Non-pigmented ciliary epithelial cell (primary cell): ENCODE measurements at regions not wholly inside any gene's neighbourhood (a gene's known extent, or its start where the extent isn't known, plus 50 kb on each side); places are given as distances from the start of the nearest gene placed in this dataset.
A peak's percentile ranks its signal among the peaks of the same experiment; 100 is the strongest.
"Not testable (repeated sequence)": the region's sequence is repeated elsewhere in the genome, so short reads cannot be mapped to it uniquely, and the experiment has no call there.

Experiments
- DNase-seq: peaks from one replicate; pipeline ENCODE4 v3.0.0-alpha.2; 2010; ENCODE audit warnings: low read depth

DNA sequence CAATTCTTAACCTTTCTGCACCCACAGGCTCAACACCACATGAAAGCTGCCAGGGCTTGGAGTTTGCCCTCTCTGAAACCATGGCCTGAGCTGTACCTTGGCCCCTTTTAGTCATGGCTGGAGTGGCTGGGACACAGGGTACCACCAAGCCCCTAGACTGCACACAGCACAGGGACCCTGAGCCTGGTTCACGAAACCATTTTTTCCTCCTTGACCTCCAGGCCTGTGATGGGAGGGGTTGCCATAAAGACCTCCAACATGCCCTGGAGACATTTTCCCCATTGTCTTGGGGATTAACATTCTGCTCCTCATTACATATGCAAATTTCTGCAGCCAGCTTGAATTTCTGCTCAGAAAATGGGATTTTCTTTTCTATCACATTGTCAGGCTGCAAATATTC is 113.4 kb downstream of the XPNPEP1 start:
- DNase-seq: not testable (repeated sequence)

DNA sequence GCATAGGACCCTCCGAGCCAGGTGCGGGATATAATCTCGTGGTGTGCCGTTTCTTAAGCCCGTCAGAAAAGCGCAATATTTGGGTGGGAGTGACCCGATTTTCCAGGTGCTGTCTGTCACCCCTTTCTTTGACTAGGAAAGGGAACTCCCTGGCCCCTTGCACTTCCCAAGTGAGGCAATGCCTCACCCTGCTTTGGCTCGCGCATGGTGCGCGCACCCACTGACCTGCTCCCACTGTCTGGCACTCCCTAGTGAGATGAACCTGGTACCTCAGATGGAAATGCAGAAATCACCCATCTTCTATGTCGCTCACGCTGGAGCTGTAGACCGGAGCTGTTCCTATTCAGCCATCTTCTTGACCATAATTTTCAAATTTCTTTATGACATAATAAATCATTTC is 122.1 kb downstream of the XPNPEP1 start:
- DNase-seq: not testable (repeated sequence)

DNA sequence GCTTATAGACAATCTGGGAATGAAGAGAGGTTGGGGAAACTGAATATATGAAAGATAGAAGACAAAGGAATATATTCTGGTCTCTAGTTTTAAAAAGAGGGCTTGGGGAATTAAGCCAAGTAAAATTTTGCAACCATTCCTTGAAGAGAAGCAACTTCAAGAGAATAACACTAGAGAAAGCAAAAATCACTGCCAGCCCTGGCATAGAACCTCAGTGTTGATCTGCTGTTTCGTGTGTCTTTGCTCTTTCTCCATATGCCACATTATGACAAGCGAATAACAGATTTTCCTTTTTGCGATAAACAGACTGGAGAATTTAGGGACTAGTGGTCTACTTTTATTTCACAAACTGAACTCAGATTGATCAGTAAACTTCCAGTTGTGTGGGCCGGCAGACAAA is 132.7 kb downstream of the XPNPEP1 start:
- DNase-seq: no peak

DNA sequence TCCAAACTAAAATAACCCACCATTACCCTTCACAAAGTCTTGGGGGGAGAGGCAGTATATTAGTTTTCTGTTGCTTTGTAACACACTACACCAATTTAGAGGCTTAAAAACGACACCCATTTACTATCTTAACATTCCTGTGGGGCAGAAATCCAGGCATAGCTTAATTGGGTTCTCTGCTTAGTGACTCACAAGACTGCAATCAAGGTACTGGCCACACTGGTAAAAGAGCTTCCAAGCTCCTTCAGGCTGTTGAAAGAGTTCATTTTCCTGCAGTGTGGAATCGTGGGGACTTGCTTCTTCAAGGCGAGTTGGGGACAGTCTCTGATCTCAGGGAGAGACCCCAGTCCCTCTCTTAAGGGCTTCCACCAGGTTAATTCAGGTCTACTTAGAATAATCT is 139.1 kb downstream of the XPNPEP1 start:
- DNase-seq: no peak

DNA sequence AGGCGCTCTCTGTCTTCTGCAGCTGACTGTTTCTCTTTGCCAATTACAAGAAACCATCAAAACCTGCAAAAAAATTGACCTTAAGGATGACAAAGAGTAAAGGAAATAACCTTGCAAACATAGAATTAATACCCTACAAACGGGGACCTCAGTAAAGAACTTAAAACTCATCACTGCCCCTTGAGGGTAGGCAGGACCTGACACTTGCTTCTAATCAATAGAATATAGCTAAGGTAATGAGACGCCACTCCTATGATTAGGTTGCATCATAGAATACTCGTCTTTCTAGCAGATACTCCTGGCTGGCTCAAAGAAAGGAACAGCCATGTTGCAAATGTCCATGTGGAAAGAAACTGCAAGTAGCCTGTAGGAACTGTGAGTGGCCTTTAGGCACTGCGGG is 140.0 kb downstream of the XPNPEP1 start:
- no peak for DNase-seq

DNA sequence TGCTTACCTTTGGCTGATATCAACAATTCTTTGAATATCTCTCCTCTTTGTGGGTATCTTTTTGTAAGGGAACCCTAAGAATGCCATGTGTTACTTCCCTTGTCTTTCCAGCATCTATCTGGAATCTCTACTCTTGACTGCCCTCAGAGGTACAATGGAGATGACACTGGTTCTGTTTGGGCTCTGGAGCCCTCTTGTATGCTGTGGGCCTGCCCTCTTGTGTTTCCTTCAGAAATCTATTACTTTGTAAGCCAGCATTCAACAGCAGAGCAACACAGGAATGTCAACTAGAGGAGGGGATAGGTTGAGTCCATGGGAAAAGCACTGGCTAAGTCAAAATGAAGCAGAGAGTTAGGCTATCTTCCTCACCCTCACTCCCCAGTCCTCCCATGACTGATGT is 142.3 kb downstream of the XPNPEP1 start:
- DNase-seq: no peak

DNA sequence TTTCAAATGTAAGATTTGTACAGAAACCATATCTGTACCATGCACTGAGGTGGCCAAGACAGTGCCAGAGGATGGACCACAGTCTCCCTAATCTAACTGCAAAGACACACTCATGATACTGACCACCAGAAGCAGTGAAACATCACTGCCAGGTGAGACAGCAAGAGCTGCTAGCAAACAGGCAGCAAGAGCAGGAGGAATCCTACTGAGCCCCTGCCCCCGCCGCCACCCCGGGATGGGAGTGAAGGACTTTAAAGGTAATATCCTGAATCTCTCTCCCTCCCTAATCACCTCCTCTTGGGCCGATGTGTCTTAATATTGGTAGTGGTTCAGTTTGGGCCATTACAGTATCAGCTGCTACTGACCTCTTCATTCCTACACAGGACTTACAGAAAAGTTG is 144.3 kb downstream of the XPNPEP1 start:
- no peak for DNase-seq

DNA sequence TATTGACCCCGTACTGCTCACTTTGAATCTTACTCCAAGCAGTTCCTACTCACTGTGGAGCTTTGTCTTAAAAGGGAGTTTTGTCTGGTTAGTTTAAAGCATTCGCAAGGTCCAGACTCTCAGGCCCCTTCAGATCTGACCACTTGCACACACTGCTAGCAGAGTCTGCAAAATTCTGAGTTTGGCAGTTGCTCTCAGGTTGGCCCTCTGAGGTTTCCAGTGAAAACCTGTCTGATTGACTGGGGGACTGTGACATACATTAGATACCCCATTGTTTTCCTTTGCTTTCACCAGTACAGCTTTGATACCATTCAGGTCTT is 149.2 kb downstream of the XPNPEP1 start:
- no peak for DNase-seq

DNA sequence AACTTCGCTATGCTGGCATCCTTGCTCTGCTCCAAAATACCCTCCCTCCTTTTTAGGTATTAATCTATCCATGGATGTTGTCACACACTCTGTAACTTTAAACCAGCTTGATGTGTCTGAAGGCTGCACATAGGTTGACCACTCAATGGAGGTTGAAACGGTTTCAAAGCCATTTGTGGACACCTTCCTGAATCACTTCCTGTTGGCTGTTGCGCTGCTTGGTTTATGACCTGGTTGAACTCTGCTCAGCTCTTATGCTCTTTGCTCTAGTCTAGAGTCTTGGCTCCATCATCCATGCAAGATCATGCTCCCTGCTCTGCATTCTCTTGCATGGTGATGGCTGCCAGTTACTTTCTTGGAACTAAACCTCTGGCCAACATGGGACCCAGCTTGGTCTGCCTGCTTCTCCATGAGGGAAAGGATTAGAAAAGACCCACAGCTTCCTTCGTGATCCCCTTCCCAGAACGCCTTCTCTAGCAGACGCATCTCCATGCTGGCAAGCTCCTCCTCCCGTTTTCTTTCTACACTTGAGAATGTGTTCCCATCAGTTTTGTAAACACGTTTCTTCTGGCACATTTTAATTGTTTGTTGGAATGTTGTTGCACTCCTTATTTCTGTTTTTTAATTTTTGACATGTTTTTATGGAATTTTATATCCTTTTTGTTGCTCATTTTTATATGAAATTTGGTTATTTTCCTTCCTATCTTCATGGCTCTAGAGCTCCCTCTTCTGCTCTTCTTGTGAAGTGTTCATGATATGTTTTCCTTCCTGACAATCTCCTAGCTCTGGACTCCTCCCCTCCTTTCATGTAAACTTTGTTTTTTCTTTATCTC is 149.8 kb downstream of the XPNPEP1 start:
- peak; percentile 6 for DNase-seq

DNA sequence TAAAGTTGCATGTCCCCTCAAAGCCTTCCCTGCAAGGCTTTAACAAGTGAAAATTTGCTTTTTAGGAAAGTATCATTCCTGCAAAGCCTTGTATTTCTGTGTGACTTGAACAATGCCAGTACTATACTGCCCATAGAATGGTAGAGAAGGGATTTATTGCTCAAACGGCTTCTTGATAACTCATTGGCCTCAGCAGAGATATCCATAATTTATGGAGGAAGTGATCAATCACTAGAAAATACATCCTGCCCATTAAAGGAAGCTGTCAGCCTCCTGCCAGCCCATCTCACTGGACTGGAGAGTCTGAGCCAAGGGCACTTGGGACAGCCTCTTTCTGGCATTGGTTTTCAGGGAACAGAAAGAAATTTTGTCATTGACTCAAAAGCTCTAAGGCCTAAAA is 152.6 kb downstream of the XPNPEP1 start:
- no peak for DNase-seq

DNA sequence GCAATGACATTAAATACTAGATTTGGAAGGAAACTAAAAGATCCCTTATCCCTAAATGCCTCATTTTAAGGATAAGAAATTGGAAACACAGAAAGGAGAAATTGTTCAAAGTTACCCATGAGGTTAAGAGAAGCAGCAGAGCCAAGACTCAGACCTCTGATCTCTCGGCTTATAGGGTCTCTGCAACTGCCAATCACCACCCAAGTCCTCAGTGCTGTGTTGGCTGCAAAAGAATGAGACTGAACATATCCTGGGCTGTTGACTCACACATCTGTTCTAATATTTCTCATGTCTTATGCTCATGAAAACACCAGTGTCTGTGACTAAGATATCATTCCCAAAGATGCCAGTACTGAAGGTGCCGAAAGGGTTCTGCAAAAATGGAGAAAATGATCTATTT is 153.3 kb downstream of the XPNPEP1 start:
- no peak for DNase-seq

DNA sequence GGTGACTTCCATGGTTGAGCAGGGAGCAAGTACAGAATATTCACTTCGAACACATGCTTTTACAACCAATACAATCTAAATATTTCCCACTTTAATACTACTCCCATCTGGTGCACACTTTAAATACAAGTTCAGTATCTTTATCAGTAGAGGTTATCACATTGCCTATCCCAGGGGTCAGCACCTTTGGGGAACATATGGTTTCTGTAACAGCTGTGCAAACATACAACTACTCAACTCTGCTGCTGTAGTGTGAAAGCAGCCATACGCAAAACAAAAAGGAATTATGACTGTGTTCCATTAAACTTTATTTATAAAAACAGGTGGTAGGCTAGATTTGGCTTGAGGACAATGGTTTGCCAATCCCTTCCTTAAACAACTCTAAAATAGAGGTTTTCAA is 157.5 kb downstream of the XPNPEP1 start:
- no peak for DNase-seq

DNA sequence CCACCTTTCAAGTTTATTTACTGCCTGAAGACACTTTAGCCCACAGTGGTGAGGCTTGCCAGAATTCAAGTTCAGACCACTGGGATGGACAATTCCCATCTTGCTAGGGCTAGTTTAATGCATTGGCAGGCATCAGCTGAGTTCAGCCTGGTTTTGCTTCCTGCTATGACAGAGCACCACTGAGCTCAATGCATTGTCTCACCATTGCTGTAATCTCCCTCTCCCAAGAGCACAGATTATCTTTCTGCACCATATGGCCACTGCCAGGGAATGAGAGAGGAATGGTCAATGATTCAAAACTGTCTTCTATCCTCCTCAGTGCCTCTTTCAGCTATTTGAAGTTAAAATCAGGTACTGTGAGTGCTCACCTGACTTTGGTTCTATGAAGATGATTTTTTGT is 160.8 kb downstream of the XPNPEP1 start:
- DNase-seq: no peak

DNA sequence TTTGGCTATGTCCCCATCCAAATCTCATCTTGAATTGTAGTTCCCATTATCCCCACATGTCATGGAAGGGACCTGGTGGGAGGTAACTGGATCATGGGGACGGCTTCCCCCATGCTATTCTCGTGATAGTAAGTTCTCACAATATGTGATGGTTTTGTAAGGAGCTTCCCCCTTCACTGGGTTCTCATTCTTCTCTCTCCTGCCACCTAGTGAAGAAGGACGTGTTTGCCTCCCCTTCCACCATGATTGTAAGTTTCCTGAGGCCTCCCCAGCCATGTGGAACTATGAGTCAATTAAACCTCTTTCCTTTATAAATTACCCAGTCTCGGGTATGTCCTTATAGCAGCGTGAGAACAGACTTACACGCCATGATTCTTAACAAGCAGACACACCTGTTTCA is 165.6 kb downstream of the XPNPEP1 start:
- not testable (repeated sequence) for DNase-seq

DNA sequence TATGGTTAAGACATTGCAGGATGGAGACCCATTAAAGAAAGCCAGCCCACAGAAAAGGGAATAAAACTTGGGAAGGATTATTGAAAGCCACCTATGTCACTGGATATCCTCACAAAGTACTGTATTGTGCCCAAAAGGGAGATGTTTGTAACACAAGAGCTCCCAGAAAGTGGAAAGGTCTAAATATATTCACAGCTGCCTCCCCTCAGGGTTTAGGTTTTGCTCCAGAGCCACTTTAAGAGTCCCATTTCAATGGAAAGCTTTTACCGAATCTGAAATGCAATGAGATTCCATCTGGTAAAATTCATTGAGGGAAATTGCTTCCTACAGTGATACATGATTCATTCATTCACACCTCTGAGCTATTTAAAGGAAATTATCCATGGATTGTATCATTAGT is 176.4 kb downstream of the XPNPEP1 start:
- DNase-seq: no peak

DNA sequence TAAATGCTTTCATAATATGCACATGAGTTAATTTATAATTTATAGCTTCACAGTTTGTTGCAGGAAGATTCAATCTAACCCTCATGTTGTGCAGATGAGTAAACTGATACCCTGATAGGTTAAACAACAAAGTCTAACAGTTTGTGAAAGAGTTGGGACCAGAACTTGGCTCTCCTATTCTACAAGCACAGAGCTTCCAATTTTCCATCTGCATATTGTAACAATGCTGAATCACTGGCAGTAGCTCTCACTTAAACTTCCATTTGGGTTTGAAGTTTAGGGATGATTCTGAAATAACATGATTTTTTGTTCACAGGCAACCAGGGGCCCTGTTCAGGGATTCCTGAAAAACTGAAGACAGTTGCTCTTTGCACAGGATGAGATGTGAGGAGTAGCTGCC is 179.3 kb downstream of the XPNPEP1 start:
- DNase-seq: no peak

DNA sequence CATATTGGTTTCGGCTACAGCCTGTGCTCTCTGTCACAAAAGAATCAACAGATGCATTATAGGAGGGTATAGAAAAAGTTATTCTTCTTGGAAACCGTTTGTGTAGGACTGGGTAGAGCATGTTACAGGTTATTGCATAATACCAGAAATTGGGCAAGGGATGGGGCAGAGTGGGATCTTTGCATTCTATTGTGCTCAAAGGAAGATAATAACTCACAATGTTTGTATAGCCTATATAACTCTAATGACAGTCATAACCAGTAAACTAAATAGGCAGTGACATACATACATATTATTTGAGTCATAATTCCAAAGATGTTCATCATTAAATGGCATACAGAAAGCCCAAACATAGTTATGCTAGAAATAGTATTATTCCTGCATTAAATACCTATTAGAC is 179.7 kb downstream of the XPNPEP1 start:
- no peak for DNase-seq

DNA sequence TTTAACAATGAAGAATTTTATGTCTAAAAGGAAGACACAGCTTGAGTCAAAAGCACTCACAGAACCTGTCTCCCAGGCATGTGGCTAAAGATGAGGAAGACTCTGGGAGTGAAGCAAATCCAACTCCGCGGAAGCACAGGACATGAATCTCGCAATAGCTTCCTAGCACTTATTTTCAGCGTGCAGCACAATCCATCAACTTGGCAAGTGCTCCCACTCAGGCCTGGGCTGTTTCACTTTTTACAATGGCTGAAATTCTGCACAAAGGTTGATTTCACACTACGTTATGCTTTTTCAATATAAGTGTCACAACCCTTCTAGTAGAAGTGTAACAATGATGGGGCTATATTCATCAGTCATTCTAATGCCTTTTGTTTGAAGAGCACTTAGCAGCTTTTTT is 180.2 kb downstream of the XPNPEP1 start:
- DNase-seq: no peak

DNA sequence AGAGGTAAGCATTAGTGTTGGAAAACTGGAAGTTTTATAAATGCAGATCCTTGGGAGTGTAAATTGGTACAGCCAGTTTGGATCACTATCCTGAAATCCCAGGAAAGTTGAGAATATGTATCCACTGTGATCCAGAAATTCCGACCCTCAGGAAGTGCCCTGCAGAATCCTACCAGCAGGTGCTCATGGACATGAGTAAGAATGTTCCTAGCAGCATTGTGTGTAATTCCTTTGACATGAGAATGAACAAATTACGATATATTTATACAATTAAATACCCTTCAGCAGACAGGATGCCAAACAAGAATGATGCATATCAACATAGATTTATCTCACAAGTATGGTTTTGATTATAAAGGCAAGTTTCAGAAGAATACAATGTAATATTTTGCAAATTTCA is 181.6 kb downstream of the XPNPEP1 start:
- no peak for DNase-seq

DNA sequence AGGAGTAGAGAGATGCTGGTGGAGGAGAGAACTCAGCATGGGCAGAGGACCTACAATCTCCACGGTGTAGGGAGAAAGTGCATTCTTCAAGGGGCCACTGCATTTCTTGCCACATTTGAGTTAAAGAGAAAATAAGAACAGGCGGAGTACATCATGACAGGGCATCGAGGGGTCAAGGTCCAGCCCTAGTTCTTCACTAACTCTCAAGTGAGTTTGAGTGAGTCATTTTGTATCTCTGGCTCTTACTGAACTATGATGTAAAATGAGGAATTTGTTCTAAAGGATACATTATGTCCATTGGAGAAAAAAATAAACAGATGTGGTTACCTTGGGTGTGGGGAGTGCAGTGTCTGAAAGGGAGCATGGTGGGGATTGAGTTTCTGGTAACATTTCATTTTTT is 182.9 kb downstream of the XPNPEP1 start:
- no peak for DNase-seq

DNA sequence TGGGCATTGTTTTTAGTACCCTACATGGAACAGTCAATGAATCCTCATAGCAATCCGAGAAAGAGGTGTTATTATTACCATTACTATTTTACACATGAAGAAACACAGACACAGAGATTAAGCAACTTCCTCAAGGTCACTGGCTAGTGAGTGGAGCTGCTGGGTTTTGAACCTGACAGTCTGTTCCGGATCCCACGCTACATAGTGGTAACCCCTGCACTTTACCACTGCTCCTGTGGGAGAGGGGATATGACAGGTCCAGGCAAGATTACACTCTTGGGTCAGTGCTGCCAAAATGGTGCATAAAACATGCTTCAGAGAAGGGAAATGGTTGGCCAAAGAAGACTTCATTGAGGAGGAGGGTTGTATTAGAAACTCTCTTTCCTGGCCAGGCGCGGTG is 185.7 kb downstream of the XPNPEP1 start:
- DNase-seq: no peak

DNA sequence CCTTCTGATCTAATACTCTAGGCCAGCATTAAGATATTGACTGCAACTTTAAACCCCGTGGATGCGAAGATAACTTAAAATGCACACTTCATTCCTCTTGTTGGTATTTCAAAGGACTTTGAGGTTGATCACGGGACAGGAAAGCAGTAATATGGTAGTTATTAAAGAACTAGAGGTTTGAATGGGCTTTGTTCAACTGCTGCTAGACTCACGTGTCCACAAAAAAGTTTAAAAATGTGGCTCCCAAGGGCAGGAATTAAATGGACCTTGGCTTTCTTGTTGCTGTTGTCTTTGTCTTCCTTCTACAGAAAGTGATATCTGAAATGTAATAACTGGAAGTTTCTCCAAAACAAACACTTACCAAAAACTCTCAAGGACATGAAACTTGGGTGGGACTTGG is 186.3 kb downstream of the XPNPEP1 start:
- DNase-seq: no peak

DNA sequence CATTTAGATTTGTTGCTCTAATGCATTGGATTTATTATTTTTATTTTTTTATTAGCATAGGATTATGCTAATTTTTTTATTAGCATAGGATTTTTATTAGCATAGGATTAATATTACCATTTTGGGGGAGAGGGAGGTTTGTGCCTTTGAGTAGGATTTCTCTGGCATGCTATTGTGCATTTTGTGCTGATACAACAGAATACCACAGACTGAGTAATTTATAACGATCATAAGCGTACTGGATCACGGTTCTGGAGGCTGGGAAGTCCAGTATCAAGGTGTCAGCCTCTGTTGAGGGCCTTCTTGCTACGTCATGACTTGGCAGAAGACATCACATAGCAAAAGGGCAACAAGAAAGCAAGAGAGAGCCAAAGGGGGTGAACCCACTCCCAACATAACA is 187.5 kb downstream of the XPNPEP1 start:
- no peak for DNase-seq

DNA sequence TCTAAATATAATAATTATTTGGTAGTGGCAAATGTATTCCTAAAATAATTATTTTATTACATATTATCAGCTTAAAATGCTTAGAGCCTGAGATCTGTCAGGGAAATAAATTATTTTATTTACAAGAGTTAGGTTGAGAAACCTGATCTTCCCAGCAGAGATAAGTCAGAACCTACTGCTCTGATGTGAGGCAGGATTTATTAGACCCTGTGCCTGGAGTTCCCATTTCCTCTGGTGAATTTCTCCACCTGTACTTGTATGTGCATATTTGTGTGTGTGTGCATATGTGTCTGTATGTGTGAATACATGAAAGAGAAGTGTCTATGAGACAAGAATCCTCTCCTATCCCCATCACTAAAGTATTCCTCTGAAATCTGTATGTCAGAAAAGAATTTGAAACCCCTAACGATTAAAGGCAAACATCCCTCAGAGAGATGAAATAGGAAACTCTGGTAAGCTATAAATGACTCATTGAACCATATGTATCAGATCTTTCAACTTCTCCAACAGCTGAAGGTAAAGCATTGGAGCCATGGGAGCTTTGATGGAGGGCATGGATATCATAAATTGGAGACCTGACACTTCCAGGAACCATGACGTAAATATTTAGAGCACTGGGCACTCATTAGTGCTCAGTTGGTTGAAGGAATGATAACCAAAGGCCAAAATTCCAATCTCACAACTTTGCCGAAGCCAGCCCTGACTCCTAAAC is 190.9 kb downstream of the XPNPEP1 start:
- DNase-seq: no peak
